Glomerular endothelial cell (primary cell): ENCODE measurements at regions not wholly inside any gene's neighbourhood (a gene's known extent, or its start where the extent isn't known, plus 50 kb on each side); places are given as distances from the start of the nearest gene placed in this dataset.

Experiments
- DNase-seq: peaks from one replicate; pipeline ENCODE4 v3.0.0-alpha.2; 2011; ENCODE audit warnings: low read depth, low spot score; ENCODE audit errors: extremely low read depth

DNA sequence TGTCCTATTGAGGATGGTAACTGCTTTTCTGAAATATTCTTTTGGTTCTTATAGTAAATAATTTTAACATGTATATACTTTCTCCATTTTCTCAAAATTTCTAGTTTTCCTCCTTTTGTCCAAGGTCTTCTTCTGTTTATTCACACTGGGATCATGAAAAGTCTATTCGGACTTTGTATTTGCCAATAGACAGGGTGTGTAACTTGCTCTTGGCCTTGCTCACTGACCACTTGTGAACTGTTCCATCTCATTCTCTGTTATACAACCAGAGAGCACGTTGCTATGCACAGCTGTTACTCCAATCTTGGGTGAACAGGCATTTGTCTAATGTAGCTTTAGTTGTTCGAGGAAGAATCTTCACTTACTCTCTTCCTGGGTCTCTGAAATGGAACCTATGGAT lies 388.9 kb downstream of the SH3GL2 start:
- no peak for DNase-seq

DNA sequence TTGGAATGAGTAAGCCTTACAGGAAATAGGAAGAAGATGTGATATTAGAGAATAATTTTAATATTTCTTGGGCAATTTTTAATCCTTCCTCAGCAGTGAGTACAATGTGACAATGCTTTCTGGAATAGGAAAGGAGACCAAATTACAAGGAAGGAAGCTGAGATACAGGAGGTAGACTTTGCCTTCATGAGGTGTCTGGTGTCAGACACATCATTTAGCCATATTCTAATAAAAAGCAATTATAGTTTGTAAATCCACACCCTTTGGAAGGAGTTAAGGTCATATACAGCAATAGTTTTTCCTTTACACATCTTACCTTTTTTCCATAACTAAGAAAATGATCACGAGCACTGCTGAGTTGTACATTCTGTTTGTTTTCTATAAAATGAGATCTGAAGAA lies 390.4 kb downstream of the SH3GL2 start:
- no peak for DNase-seq

DNA sequence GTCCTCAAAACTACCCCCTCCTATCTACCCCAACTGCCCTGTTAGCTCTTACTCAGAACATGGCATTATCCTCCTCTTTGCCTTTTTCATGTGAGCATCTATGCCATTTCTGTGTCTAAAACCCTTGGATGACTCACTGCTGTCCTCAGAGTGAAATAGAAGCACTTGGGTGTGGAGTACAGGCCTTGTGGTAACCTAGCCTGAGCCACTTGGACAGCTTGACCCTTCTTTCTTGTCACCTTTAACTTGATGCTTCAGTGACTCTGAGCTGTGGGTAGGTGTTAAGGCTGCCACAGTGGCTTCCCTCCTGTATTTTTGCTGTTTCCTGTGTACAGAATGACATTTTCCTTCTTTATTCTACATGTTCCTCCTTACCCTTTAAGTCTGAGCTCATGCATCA lies 391.4 kb downstream of the SH3GL2 start:
- no peak for DNase-seq

DNA sequence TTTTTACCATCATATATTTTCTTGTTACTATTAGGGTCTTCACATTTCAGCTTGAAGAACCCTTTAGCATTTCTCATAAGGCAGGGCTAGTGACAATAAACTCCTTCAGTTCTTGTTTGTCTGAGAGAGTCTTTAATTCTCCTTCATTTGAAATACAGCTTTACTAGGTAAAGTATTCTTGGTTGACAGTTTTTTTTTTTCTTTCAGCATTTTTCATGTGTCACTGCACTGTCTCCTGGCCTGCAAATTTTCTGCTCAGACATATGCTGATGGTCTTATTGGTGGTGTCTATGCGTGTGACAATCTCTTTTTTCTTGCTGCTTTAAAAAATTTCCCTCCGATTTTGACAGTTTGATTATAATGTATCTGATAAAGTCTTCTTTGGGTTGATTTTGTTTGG lies 399.9 kb downstream of the SH3GL2 start:
- DNase-seq = no peak

DNA sequence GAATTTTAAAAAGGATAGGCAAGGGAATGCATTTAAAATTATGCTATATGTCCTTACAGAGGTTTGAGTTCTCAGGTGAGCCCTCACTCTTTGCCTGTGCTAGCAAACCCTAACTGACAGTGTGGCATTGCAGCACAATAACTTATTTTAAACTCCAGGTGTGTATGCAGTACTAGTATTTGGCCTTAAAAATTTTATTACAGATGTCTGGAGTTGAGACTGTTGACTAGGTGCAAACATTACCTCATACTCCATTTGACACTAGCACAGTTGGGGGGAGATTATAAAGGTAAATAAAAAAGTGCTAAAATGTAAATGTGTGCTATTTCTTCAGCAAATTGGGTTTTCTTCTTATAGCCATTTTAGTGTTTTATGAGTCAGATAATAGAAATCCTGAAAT lies 407.7 kb downstream of the SH3GL2 start:
- DNase-seq = no peak

DNA sequence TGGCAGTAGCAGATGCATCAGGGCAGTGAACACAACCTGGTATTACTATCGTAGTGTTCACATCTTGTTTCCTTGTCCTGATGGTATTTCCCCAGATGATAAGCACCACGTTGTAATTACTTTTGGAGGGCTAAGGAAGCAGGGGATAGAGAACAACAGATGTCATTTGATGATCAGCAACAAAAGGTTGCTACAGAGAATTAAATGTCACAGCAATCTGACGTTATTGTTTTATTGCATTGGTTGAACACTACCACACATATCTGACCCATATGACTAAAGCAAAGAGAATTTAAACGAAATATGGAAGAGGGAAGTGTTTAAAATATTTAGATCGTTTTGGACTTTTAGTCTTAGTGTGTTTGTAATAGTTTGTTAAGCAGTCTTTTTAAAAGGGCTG lies 408.3 kb downstream of the SH3GL2 start:
- DNase-seq = no peak

DNA sequence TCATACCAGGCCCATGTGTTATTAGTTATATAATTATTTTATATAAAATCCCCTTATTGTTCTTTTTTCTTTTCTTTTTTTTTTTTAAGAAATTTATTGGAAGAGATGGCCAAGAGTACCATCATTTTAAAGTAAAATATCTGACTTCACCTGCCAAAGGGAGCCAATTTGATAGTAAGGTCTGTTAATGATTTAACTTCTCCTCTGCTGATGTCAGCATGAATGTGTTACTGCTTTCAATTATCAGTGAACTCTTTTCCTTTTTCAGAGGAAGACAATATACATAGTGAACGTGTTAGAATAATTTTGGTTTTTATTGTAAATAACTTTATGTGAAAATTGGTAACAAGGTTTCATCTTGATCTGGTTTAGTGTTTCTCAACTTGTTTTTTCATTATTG lies 409.6 kb downstream of the SH3GL2 start:
- DNase-seq = no peak

DNA sequence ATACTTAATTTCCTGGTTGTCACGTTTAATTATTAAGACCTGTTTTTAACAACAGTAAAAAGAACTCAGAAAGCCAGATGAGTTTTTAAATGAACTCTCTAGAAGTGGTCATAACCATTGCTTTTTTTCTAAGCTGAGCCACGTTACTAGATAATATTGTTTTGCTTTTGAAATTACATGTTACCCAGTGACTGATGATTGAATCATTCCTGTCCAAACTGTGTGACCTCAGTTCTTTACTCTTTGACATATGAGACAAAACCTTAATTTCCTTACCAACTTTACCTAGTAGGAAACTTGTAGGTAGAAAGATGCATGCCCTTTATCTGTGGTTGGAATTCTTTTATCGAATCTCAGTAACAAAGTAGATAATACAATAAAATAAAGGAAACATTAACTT lies 411.7 kb downstream of the SH3GL2 start:
- no peak for DNase-seq

DNA sequence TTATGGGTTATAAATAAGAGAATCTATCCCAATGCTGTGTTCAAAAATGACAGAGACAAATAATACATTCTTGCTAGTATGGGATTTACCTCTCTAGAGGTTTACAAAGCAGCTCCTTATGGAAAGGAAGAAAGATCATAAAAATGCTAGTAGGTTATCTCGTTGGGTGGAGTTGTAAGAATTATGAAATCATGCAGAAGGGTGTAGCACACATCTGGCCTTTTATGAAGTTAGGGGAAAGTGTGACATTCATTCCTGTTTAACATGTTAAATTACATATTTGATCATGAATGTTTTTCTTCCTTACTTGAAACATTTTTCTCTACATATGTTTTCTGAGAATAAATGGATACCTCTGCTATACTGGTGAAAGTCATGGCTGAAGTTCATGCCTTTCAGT lies 414.2 kb downstream of the SH3GL2 start:
- no peak for DNase-seq

DNA sequence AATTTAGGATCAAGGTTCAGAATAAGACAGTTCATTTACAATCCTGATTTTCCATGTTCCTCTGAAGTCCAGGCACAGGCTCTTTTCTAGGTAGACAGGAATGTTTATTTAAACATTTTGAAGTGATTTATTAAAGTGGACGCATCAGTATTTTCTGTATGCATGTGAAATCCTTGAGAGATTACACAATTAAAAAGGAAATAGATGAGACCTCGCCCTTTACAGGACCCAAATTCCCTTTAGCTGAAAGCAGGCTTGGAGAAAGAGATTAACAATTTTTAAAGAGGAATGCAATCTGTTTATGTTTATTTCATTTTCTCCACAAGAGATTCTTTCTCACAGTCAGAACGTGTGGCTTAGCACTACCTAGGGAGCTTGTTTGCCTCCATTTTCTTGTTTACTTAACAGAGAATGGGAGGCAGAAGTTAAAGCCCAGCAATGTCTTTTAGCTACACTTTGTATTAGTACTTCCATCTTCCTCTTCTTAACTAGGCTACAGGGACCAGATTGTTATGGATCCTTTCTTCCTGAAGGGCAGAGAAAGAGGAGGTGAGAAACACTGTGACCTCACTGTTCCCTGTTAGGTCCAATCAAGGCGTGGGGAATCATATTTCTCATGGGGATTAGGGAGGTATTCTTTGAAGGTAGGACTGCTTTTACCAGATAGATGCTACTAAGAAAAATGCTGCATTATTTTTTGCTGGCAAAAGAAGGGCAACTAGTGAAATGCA lies 416.0 kb downstream of the SH3GL2 start:
- no peak for DNase-seq

DNA sequence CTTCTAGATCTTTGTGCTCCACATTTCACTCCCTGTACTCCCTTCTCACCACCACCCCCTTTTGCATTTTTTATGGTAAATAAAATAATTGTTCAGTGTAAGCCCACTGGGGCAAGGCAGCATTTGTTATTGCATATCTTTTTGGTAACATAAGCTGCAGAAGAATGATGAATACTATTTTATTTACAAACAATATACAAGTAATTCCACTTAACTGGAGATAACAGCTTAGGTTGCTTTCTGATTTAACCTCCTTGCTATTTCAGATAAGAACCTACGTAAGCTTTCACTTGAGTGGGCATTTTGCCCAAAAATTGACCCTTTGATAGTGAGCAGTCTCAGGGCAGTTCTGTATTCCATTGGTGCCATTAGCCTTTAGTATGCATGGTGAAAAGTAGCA lies 417.9 kb downstream of the SH3GL2 start:
- DNase-seq = no peak

DNA sequence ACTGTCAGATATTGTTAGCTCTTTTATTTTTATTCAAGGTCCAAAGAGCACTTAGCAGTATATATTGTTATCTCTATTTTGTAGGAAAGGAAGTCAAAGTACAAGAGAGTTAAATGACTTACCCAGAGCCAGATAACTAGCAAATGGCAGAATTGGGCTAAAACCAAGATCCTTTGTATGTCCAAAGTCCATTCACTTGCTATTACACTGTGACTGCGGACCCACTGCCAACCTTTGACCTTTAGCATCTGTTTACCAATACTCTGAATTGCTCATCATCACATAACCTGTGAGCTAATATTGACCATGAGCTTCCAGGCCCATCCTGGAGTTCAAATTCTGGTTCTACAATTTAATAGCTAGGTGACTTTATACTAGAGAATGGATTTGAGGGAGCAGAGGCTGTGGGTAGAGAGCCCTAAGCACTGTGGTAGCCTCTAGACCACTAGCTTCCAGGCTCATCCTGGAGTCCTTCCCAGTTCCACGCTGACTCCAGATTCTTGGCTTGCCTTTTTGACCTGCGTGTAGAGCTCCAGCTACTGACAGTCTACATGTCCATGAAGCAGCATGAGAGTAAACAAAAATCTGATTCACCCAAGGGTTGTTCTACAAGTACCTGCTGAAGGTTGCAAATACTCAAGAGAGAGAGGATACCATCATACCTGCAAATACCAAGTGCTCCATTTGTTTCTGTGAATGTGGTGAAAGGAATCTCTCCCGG lies 424.0 kb downstream of the SH3GL2 start:
- DNase-seq = no peak

DNA sequence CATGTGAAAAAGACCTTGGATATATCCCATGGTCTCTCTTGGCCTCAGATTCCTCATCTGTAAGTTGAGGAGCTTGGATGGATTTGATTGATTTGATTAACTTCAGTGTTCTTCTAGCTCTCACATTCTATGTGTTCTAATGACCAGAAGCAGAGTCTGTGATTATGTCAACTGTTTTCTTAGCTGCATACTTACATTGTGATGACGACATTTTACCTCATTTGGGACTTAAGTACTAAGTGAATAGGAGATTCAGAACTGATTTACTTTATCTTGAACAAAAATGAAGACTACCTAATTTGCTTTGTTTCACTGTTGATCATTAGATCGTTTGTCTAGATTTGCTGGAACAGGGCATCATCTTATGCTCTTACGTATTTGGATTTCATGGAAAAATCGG lies 427.7 kb downstream of the SH3GL2 start:
- DNase-seq = no peak

DNA sequence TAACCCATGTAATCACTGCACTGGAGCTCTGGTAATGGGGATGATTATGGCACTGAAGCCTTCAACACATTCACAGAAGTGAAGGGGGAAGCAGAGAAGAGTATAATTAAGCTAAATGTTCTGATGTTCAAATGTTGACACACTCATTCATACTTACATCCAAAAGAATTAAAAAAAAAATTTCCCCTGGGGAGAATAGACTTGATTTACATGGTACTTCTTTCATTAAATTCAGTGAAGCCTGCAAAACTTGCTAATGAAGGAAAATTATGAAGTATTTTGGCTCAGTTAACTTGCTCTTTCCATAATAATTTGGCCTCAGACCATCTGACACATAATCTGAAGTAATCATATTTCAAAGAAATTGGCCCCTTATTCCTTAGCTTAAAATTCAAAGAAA lies 428.8 kb downstream of the SH3GL2 start:
- DNase-seq = no peak

DNA sequence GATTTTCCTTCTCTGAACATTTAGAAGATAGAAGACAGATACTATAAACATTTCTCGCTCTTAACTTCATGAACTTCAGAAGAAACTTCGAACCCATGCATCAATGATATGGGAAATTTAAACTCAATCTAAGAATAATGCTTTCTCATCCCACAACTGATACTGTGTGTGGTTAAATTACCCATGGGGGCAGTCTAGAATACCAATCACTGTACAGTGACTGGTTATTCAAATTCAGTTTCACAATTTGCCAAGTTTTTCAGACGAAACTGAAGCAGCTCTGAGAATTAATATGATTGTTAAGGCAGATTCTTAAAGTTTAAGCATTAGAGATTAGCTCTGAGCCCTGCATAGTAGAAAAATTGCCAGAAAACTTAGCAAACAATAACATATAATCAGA lies 431.0 kb downstream of the SH3GL2 start:
- no peak for DNase-seq

DNA sequence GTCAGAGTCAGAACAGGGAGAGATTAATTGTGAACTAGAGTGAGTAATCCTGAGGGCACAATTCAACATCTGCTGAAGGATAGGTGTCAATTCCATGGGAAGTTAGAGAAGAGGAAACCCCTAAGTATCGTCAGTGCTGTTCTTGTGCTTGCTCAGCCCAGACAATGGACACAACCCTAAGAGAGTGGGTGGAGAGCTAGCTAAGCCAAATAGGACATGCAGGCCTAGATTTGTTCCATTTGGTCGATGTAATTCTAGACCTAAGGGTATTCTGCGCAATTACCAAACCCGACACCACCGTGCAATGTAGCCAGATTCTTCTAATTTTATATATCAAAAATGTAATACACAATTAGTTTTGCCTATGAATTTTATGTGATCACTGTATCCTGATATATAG lies 431.6 kb downstream of the SH3GL2 start:
- DNase-seq = no peak

DNA sequence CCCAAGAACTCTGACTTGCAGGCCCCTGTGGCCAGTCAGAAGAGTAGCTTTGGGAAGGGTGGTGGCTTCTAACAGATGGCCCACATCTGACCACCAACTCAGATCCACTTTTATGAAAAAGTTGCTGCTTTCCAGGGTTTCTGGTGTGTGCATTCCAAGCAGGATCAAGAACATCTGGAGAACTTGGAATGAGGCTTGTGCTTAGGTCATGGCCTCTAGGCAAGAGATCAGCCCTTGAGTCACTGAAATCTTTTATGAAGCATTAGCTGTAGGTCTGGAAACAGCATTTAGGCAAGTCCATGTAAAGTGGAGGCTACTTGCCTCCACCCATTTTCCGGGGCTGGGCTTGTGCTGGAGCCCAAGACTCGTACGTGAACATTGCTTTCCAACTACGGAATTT lies 433.3 kb downstream of the SH3GL2 start:
- no peak for DNase-seq

DNA sequence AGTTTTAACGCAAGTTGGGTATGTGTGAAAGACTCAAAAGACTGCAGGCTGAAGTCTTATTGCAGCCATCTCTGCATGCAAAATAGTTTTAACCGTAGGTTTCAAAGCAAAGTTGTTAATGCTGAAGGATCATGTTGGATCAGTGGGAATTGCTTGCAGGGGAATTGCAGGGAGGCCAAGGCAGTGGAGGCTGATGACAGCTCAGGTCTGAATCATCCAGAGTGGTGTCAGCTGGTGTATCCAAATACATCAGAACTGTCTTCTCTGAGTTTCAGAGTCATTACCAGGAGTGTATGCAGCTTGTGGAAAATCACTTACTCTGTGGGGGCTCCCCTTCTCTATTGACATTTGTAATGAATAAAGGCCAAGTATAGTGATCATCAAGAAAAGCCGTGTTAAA lies 435.7 kb downstream of the SH3GL2 start:
- no peak for DNase-seq

DNA sequence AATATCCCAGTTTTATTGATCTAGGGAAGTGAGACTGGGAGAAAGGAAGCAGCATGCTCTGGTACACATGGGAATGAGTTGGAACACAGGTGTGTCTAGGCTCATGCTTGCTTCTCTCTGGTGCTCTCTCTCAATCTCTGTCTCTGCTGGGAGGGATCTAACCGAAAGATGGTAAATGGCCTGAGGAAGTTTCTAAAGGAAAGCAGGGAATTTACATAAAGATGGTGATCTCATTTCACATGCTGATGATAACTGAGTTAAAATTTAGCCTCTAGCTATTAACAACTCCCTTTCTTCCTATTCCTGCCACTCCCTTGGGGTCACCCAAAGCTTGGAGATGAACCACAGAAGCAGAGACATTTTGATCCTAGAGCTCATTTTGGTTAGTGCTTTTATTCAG lies 436.2 kb downstream of the SH3GL2 start:
- DNase-seq = no peak

DNA sequence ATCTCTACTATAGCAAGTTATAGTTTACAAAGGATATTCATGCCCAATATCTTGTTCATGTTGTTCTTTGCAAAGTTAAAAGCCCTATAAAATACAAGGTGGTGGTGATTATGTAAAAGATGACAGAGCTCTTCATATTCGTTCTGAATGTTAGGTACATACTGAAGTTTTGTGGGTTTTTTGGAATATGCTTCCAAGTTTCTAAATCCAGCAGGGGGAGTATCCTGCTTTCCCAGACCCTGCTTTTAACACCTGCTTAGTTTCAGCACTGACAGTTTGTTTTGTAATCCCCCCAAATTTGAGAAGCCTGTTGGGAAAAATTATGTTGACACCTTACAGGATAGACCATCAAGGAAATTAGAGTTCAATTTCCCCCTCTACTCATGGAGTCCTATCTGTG lies 438.3 kb downstream of the SH3GL2 start:
- DNase-seq = no peak

DNA sequence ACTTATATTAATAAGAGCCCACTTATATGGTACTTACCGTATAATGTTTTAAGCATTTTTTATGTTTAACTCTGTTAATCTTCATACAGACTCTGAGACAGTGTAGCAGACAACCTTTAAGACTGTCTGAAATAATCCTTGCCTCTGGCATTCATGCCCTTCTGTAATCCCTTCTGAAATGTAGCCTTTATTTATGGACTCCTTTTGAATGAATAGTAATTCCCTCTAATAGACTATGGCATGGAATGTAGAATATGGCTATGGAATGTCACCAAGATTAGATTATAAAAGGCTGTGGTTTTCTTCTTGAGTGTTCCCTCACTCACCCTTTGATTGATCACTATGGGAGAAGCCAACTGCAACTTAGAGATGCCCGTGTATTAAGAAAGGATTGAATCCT lies 439.4 kb downstream of the SH3GL2 start:
- no peak for DNase-seq

DNA sequence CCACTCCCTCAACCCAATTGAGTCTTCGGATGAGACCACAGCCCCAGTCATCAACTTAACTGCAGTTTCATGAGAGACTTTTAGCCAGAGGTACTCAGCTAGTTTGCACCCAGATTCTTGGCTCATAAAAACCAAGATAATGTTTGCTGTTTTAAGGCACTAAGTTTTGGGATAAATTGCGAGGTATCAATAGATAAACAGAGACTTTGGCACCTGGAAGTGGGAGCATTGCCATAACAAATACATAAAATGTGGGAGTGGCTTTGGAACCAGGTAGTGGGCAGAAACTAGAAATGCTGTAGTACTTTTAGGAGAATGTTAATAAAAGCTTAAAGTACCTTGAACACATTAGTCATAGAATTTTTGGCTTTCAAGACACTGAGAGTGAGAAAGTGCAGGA lies 439.8 kb downstream of the SH3GL2 start:
- no peak for DNase-seq
